Kidney epithelial cell (primary cell): ENCODE measurements at regions not wholly inside any gene's neighbourhood (a gene's known extent, or its start where the extent isn't known, plus 50 kb on each side); places are given as distances from the start of the nearest gene placed in this dataset.

ENCODE experiments used
- DNase-seq: peaks from one replicate; pipeline ENCODE4 v3.0.0-alpha.2; 2010; ENCODE audit warnings: low read depth
- H3K27me3 ChIP-seq: 2 replicates; pipeline ENCODE4 v1.6.0; 2011; ENCODE audit warnings: low read length; ENCODE audit not compliant: control insufficient read depth, insufficient read depth
- H3K36me3 ChIP-seq: 2 replicates; pipeline ENCODE4 v1.5.1; 2011; ENCODE audit warnings: low read length; ENCODE audit not compliant: control insufficient read depth, insufficient read depth
- H3K4me3 ChIP-seq: 2 replicates; pipeline ENCODE4 v1.5.1; 2011; ENCODE audit warnings: low read depth, mild to moderate bottlenecking, control low read depth, low read length
- TF ChIP-seq, protein P1 (sequence below): IDR thresholded peaks from 2 replicates; pipeline ENCODE4 v1.5.1; 2011; ENCODE audit warnings: mild to moderate bottlenecking, moderate library complexity, low read length, control low read depth, inconsistent platforms; ENCODE audit not compliant: insufficient read depth, poor library complexity, severe bottlenecking

DNA sequence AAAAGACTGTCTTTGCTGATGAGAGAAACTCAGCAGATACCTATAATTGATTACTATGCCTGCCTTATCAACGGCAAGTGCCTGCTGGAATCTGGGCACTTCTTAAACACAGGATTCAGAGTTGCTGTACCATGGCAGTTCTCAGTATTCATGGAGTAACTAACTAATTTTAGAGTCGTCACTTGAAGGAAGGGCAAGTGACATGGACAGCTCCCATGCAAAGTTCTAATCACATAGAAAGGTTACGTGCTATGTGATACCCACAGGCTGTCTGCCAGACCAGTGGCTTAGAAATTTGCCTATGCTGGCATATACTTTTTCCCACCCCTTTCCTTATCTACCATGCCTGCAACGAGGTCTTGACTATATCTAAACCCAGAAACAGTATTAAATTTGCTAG lies 931.1 kb upstream of the TENM3 start:
- no peak for DNase-seq
- TF ChIP-seq, protein P1, sequence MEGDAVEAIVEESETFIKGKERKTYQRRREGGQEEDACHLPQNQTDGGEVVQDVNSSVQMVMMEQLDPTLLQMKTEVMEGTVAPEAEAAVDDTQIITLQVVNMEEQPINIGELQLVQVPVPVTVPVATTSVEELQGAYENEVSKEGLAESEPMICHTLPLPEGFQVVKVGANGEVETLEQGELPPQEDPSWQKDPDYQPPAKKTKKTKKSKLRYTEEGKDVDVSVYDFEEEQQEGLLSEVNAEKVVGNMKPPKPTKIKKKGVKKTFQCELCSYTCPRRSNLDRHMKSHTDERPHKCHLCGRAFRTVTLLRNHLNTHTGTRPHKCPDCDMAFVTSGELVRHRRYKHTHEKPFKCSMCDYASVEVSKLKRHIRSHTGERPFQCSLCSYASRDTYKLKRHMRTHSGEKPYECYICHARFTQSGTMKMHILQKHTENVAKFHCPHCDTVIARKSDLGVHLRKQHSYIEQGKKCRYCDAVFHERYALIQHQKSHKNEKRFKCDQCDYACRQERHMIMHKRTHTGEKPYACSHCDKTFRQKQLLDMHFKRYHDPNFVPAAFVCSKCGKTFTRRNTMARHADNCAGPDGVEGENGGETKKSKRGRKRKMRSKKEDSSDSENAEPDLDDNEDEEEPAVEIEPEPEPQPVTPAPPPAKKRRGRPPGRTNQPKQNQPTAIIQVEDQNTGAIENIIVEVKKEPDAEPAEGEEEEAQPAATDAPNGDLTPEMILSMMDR: no peak
- H3K27me3 ChIP-seq: no peaks in the 10 kb centered on the region
- H3K36me3 ChIP-seq: no peaks in the 10 kb centered on the region
- H3K4me3 ChIP-seq: no peak overlapping the region

DNA sequence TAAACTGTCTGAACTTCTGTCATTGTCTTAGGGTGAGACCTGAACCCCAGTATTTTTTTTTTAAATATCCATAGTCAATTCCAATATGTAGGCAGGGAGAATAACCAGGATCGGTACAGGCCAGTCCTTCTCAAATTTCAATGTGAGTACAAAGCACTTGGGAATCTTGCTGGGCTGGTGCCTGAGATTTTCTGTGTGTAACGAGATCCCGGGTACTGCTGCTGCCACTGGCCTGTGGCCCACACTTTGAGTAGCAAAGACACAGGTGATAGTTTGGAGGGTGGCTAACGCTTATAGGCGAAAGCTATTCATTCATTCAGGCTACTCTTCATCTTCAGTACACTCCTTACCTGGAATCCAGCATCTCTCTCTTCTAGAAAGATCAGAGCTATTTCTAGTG lies 923.6 kb upstream of the TENM3 start:
- TF ChIP-seq, protein P1: no peak
- Histone ChIP-seq H3K4me3 (no peak overlapping the region), H3K27me3 (no peaks in the 10 kb centered on the region), H3K36me3 (no peaks in the 10 kb centered on the region)
- DNase-seq: no peak

DNA sequence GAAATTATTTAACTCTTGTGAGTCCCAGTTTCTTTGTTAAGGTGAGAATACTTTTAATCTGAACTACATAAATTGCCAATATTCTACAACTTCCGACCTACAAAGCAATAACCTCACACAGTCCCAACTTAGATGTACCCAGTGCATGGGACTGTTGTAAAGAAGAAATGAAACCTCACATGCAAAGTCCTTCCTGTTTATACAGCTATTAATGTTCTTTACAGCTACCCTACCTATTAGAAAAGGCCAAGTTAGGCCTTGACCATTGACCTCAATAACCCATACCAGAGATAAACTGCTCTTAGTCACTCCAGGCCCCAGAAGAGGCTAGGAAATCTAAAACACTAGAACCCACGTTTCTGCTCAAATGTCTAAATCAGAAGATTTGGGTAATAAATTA lies 920.1 kb upstream of the TENM3 start:
- no peak for DNase-seq
- Histone ChIP-seq H3K27me3 (no peaks in the 10 kb centered on the region), H3K36me3 (no peaks in the 10 kb centered on the region), H3K4me3 (no peak overlapping the region)
- TF ChIP-seq, protein P1: no peak

DNA sequence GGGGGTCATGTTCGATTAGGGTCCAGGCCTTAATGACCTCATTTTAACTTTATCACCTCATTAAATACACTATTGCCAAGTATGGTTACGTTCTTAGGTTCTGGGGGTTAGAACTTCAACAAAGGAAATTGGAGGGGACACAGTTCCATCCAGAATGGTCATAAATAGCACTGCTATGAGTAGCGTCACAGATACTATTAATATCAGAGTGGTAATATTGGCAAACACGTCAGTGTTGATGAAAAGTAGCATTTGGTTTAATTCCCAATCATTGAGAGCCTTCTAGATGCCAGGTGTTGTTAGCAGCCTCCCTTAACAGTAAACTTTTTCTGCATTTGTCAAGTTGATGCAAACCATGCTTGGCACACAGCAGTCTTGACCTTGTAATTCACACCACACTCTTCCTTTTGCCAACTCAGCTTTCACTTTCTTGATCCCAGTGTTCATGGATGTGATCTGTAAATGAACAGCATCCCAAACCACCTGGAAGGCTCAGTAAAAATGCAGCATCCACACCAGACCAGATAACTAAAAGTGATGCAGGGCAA lies 912.5 kb upstream of the TENM3 start:
- no peaks in the 10 kb centered on the region for H3K27me3 ChIP-seq
- no peaks in the 10 kb centered on the region for H3K36me3 ChIP-seq
- no peak for DNase-seq
- H3K4me3 ChIP-seq: no peak overlapping the region
- TF ChIP-seq, protein P1: no peak

DNA sequence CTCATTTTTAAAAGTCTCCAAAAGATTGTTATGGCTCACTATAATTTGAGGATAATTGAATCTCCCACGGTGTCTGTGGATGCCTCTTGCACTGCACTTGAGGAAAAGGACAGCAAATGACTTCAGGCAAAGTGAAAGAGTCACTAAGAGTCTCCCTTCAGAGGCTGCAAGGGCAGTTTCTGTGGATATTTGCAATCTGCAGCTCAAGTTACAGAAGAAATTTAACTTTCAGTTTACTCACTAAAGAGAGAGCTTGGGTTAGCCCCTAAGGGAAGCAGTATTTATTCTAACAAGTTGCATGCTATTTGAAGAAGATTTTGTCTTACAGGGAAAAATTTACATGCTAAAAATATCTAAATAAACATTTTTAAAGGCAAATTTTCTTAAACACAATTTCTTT lies 912.0 kb upstream of the TENM3 start:
- TF ChIP-seq, protein P1: no peak
- no peak overlapping the region for H3K4me3 ChIP-seq

DNA sequence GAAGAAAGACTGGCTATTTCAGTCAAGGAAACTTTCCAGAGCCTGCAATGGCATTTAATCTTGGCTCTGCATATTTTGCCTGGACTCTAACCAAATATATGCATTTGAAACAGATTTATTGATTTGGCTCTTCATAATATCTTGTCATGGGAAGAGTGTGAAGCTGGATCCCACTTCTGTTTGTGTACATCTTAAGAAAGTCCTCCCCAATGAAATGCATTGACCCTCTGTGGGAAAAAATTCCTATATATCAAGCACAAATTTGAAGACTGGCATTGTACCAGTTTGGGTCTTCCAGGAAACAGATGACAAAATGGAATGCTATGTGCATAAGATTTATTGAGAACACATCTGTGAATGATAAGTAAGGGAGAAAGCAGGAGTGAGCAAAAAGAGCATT lies 897.3 kb upstream of the TENM3 start:
- no peaks in the 10 kb centered on the region for H3K27me3 ChIP-seq
- no peak overlapping the region for H3K4me3 ChIP-seq
- no peak for DNase-seq
- TF ChIP-seq, protein P1: no peak
- H3K36me3 ChIP-seq: no peaks in the 10 kb centered on the region

More for the DNA sequence above, 912.0 kb upstream of the TENM3 start:
- DNase-seq: no peak
- Histone ChIP-seq H3K27me3 (no peaks in the 10 kb centered on the region), H3K36me3 (no peaks in the 10 kb centered on the region)
